GM18951 (cell line): ENCODE measurements at regions not wholly inside any gene's neighbourhood (a gene's known extent, or its start where the extent isn't known, plus 50 kb on each side); places are given as distances from the start of the nearest gene placed in this dataset.

ENCODE experiments used
- POLR2A ChIP-seq: IDR thresholded peaks from 4 replicates; pipeline ENCODE4 v1.6.1; 2011; ENCODE audit warnings: mild to moderate bottlenecking; ENCODE audit not compliant: insufficient read length, insufficient read depth; ENCODE audit errors: extremely low read depth
- in situ Hi-C: fragments of 300-500 bp; cut with MboI; formaldehyde crosslinking; loops from one replicate; pipeline ENCODE4 v1.12.0; 2022; ENCODE audit warnings: low sequenced_read_pairs, mixed read lengths, inconsistent platforms; ENCODE audit not compliant: unreplicated experiment

DNA sequence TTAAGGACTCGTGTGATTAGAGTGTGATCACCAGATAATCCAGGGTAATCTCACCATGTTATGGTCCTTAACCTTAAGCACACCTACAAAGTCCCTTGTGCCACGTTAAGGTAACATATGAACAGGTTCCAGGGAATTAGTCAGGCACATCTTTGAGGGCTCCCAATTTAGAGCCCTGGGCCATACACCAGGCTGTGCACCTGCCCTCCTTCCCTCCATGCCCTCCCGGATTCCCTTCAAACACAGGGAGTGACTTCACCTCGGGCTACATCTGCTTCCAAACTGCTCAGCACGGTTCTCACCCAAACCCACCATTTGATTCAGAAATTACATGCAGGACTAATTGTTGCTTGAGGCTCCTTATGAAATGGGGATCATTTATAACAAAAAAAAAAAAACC lies 93.9 kb upstream of the HABP2 start:
- TF ChIP-seq POLR2A = no peak
- in situ Hi-C loops = no loop called here

DNA sequence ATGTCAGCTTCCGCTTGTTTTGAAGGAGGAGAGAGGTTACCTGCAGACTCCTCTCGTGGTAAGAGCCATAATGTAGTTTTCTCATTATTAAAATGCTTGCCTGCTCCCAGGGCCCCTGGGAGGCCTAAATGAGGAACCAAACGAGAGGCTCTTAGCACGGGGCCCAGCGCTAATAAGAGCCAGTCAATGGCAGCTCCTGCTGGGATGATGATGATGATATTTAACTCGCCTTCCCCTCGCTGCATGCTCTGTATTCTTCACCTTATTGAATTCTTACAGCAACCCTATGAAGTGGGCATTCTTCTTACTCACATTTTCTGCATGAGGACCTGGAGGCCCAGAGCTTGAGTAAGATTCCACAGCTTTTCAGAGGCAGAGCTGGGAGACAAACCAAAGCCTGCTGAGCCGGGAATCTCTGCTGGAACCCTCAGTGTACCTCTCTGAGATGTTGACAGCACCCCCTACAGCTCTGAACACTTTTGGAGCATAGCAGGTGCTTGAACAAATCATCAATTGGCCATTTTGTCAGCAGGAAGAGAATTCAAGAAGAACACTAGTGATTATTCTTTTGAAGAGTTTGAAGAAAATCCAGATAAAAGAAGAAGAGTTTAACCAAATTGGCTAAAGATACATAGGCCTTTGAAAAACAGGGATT lies 93.1 kb upstream of the HABP2 start:
- no peak for TF ChIP-seq POLR2A
- in situ Hi-C loops = no loop called here

DNA sequence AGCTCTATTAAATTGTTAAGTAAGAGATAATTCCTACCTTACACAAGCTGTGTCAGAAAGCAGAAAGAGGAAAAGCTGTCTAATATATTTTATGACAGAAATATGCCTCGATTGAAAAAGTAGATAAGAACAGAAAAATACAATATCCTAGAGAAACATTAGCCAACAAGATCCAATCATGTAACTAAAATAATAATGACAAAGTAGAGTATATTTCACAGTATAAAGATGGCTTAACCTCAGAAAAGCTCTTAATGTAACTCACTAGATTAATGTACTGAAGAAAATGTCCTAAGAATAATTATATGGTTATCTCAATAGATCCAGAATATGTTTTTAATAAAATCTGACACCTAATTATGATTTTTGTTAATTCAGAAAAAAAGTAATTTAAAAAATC lies 89.8 kb upstream of the HABP2 start:
- in situ Hi-C loops = no loop called here
- no peak for TF ChIP-seq POLR2A

DNA sequence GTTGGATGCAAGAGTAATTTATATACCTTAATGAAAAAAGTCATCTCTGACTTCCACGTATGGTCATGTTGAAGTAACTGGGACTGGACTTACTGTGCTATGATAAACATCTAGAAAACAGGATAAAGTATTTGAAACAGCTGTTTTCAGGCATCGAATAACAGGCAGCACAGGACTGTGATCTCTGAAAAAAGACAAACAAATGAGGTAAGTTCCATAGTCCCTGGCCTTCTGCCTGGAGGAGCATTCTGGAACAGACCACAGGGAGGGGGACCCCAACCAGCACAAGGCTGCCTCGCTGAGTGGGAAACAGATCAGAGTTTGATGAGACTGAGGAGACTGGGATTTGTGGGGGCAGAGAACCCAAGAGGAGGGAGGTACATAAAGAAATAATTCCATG lies 89.1 kb upstream of the HABP2 start:
- in situ Hi-C loops = no loop called here
- no peak for TF ChIP-seq POLR2A

DNA sequence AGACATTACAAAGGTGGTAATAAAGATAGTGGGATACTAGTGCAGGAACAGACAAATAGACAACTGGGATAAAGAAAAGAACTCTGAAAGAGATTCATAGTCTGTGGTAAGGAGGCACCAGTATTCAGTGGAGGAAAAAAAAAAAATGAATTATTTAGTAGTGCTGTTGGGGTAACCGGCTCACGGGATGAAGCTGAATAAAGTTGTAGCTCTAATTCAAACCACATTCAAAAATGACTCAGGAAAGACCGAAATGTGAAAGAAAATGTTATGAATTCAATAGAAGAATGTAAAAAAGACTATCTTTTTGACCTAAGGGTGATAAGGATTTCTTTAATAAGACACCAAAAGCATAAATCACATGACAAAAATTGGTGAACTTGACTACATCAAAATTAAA lies 83.1 kb upstream of the HABP2 start:
- in situ Hi-C loops = no loop called here
- TF ChIP-seq POLR2A = no peak

DNA sequence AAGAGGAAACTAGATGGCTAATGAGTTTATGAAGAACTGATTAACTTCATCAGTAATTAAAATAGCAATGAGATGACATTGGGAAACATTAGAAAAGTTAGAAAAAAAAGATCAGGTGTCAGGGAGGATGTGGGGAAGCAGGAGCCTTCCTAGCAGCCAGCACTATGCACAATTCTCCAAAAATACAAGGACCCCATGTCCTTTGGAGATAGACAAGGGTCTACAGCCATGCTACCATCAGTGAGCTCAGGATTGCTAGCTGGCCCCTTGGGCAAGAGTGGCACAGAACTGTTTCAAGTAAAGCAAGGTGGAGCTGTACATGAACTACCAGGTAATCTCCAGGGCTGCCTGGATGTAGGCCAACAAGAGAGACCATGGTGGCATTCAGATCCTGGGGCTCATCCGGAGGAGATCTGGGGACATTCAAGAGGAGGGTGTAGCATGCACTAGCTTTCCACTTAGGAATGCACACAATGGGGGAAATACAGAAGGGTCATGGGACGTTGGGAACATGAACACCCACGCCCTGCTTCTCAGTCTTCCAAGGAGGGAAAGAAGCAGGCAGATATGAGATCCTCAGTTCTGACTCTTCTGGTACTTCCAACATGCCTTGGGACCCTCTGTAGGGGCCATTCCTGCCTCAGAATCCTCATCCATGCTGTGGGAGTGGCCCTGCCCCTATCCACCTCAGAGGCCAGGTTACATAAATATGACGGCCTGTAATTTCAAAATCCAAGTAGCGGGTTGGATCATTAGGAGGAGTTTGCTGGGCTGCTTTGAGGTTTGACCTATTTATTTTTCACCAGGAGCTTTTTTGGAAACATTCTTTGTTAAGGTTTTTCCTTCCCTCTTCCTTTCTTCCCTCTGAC lies 82.2 kb upstream of the HABP2 start:
- in situ Hi-C loops = no loop called here
- TF ChIP-seq POLR2A = no peak

DNA sequence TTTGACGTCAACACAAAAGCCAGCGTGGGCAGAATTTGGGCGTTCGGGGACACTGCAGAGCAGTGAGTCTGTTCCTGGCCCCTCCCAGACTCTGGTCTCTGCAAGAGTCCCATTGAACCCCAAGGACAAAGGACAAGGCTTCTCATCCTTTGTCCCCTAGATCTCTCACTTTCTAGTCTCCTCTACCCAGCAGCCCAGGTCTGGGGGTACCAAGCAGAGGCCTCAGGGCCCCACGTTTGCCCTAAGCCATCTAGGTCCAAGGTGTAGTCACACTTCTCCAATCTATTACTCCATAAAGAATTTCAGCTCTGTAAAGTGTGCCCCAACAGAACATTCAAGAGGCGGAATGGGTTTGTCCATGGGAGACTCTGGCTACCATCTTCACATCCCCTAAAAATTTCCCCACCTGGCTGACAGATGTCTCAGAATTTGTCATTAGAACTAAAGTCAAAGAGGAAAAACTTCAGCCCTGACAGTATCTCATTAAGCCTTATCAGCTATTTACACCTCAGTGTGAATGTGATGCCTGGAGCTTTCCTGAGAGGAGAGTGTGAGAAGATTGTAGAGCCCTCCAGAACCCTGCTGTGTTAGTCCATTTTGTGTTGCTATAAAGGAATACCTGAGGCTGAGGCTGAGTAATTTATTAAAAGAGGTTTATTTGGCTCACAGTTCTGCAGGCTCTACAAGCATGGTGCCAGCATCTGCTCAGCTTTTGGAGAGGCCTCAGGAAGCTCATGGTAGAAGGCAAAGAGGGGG lies 81.4 kb upstream of the HABP2 start:
- TF ChIP-seq POLR2A = no peak
- in situ Hi-C loops = no loop called here

DNA sequence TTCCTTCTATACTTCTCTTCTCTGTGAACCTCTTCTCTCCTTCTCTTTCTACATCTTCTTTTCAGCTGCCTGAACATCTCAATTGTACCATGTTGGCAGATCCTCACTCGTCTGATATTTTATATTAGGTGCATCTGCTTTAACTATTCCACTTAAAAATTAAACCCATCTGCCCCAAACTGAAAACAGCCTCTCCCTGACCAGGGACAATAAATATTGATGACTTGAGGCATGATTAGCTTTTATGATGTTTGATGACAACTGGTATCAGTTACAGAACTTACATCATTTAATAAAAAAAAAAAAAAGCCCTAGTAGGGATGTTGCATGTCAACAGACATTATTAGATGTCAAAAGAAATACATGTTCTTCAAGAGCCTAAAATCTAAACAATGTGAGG lies 79.8 kb upstream of the HABP2 start:
- in situ Hi-C loops = no loop called here

DNA sequence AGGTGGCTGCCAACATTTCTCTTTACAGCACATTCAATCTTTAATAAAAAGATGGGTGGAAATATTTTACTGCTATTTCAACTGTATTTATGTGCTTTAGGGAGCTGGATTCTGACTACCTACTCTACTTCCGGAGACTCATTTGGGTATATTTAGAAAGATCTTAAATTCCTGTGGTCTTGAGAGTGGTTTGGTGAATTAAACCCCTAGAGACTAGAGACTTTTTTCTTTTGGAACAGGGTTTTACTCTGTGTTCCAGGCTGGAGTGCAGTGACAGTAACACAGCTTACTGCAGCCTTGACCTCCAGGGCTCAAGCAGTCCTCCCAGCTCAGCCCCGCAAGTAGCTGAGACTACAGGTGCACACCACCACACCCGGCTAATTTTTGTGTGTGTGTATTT lies 79.0 kb upstream of the HABP2 start:
- TF ChIP-seq POLR2A = no peak
- in situ Hi-C loops = no loop called here

More for the DNA sequence above, 79.8 kb upstream of the HABP2 start:
- no peak for TF ChIP-seq POLR2A

DNA sequence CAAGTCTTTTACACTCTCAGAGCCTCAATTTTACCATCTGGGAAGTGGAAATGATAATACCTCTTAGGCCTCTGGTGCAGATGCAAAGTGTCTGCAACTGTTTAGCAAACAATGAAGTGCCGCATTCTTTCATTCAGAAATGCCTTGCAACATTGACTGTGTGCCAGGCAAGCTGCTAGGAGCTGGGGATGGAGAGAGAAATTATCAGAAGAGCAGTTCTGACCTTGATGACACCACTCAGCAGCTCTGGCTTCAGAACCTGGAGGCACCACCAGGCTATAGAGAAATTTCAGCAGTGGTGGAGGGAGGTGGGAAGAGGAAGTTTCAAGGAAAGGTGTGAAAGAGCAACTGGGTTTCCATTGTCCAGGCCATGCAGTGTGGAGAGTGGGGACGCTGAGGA lies 78.1 kb upstream of the HABP2 start:
- TF ChIP-seq POLR2A = no peak
- in situ Hi-C loops = no loop called here

DNA sequence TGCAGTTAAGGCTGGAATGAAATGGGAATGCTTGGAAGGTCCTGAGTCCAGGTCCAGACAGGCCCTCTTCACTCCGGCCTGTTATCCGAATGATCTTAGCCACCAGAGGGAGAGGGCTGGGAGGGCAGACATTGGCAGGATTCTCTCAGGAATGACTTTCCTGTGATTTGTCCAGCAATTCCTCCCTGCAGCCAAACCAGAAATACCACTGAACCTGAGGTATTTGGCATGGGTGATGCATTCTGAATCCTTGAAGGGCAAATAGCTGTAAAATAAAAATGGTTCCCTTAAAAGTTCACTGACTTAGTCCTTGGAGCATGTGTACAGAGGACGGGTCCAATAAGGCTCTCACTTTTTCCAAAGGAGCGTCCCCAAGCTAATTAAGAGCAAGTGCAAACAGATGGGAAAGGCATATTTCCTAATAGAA lies 77.5 kb upstream of the HABP2 start:
- in situ Hi-C loops = no loop called here
- no peak for TF ChIP-seq POLR2A

DNA sequence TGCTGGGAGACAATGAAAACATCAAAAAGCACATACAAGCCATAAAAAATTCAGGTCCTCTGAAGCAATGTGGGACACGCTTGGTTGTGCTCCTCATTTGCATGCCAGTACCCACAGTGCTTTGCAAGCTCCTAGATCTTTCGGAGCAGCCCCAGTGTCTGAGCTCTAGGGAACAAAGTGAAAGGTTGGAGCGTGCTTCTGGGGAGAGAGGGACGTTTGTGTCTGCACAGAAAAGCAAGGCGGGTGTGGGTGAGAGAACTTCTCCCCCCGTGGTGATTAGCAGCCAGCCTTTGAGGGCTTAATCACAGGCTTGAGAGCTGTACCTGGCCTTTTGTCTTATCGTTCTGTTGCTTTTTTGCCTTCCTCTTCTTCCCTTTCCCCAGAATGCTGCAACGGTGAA lies 76.7 kb upstream of the HABP2 start:
- in situ Hi-C loops = no loop called here
- no peak for TF ChIP-seq POLR2A

DNA sequence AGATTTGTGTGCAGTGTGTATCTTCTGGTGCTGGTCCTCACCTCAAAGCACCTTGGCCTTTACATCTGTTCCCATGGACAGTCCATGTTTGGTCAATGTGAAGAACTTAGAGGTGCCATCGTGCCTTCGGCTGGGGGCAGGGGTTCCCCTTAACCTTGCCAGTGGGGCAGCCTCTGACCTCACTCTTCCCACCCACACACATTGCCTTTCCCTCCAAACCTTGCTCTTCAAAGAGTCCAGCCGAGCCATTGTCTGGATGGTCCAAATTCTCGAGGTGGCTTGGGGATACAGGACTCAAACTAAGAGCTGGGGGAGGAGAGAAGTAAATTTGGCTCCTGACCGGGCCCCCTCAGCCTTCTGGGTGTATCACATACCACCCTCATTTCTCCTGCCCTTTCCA lies 76.2 kb upstream of the HABP2 start:
- in situ Hi-C loops = no loop called here
- no peak for TF ChIP-seq POLR2A
